Fibroblast of lung (primary cell): ENCODE measurements at regions not wholly inside any gene's neighbourhood (a gene's known extent, or its start where the extent isn't known, plus 50 kb on each side); places are given as distances from the start of the nearest gene placed in this dataset.

Experiments used
- DNase-seq, 2 donors: peaks; one replicate each; pipeline versions ENCODE4 v3.0.0 to v3.0.0-alpha.2; 2010; ENCODE audit warnings: low read depth in 2 of 2
- H2AFZ ChIP-seq: 2 replicates; pipeline ENCODE4 v1.5.1; 2012; ENCODE audit warnings: low read length, control low read depth, inconsistent platforms
- H3K27ac ChIP-seq: 2 replicates; pipeline ENCODE4 v1.5.1; 2011; ENCODE audit warnings: low read length, control low read depth; ENCODE audit not compliant: insufficient read depth
- H3K27me3 ChIP-seq: 2 replicates; pipeline ENCODE4 v1.5.1; 2011; ENCODE audit warnings: mild to moderate bottlenecking, low read length; ENCODE audit not compliant: control insufficient read depth, insufficient read depth
- H3K36me3 ChIP-seq: 2 replicates; pipeline ENCODE4 v1.5.1; 2011; ENCODE audit warnings: low read length; ENCODE audit not compliant: control insufficient read depth, insufficient read depth
- H3K4me1 ChIP-seq: 2 replicates; pipeline ENCODE4 v1.5.1; 2011; ENCODE audit warnings: low read length; ENCODE audit not compliant: control insufficient read depth, insufficient read depth; ENCODE audit errors: extremely low read depth
- H3K4me2 ChIP-seq: 2 replicates; pipeline ENCODE4 v1.5.1; 2011; ENCODE audit warnings: low read length, control low read depth; ENCODE audit not compliant: insufficient read depth; ENCODE audit errors: extremely low read depth
- H3K4me3 ChIP-seq, 4 experiments: fragments of 200-600 bp in 1 of 4; sonication (generic) in 1 of 4; replicated peaks in 1 of 4; 2 replicates each; pipeline ENCODE4 v1.5.1; 2011 to 2016; ENCODE audit warnings: low read length in 4 of 4, low read depth in 3 of 4, mild to moderate bottlenecking in 3 of 4, control low read depth in 2 of 4, inconsistent platforms in 1 of 4, mixed read lengths in 1 of 4; ENCODE audit not compliant: insufficient read depth in 1 of 4; ENCODE audit errors: control extremely low read depth in 1 of 4
- H3K79me2 ChIP-seq: 2 replicates; pipeline ENCODE4 v1.5.1; 2012; ENCODE audit warnings: mild to moderate bottlenecking, low read length, inconsistent platforms; ENCODE audit not compliant: control insufficient read depth, insufficient read depth
- H3K9ac ChIP-seq: 2 replicates; pipeline ENCODE4 v1.5.1; 2011; ENCODE audit warnings: mild to moderate bottlenecking, low read length, control low read depth; ENCODE audit not compliant: insufficient read depth
- H3K9me3 ChIP-seq: 2 replicates; pipeline ENCODE4 v1.5.1; 2012; ENCODE audit warnings: low read depth, low read length; ENCODE audit not compliant: control insufficient read depth, insufficient read depth
- H4K20me1 ChIP-seq: 2 replicates; pipeline ENCODE4 v1.5.1; 2011; ENCODE audit warnings: low read length; ENCODE audit not compliant: control insufficient read depth, insufficient read depth; ENCODE audit errors: extremely low read depth
- CTCF ChIP-seq, 2 donors: IDR thresholded peaks in 1 of 2; conservative IDR thresholded peaks in 1 of 2; 1 replicate in 1 of 2; 2 replicates in 1 of 2; pipeline ENCODE4 v1.5.1; 2011 to 2012; ENCODE audit warnings: low read length in 2 of 2, control low read depth in 1 of 2, inconsistent platforms in 1 of 2, low read depth in 1 of 2, mild to moderate bottlenecking in 1 of 2
- EZH2 ChIP-seq: IDR thresholded peaks from 2 replicates; pipeline ENCODE4 v1.5.1; 2012; ENCODE audit warnings: low read length, control low read depth, mild to moderate bottlenecking; ENCODE audit errors: missing control alignments

GRCh38 chr20:50279988-50280850, 89.6 kb downstream of the CEBPB start:
- no peak overlapping the region for H3K9ac ChIP-seq
- no peak overlapping the region for H2AFZ ChIP-seq
- H3K79me2 ChIP-seq = no peaks in the 10 kb centered on the region
- no peaks in the 10 kb centered on the region for H3K27me3 ChIP-seq
- H3K4me2 ChIP-seq = no peak overlapping the region
- no peaks in the 10 kb centered on the region for H3K36me3 ChIP-seq
- H3K4me3 ChIP-seq = no peak overlapping the region
- H3K27ac ChIP-seq = no peak overlapping the region
- H3K9me3 ChIP-seq = no peaks in the 10 kb centered on the region
- DNase-seq = no peak
- no peaks in the 10 kb centered on the region for H4K20me1 ChIP-seq
- TF ChIP-seq CTCF (conservative IDR thresholded peaks at IDR 0.05 in 1 of 2, IDR thresholded peaks at IDR 0.05 in 1 of 2; ENCODE audit: low read depth in 1 of 2, low read length in 2 of 2) (no peak), EZH2 (no peak)
- H3K4me1 ChIP-seq = peaks cover 24% of the 10 kb centered on the region

- TF ChIP-seq CTCF (conservative IDR thresholded peaks at IDR 0.05 in 1 of 2, IDR thresholded peaks at IDR 0.05 in 1 of 2; ENCODE audit: low read depth in 1 of 2, low read length in 2 of 2) (no peak), EZH2 (no peak)
- Histone ChIP-seq H3K36me3 (no peaks in the 10 kb centered on the region), H3K4me1 (peaks cover 32% of the 10 kb centered on the region), H3K27me3 (no peaks in the 10 kb centered on the region), H3K79me2 (no peaks in the 10 kb centered on the region), H3K4me2 (no peak overlapping the region), H4K20me1 (no peaks in the 10 kb centered on the region), H3K9ac (no peak overlapping the region), H3K4me3 (no peak overlapping the region), H2AFZ (no peak overlapping the region), H3K9me3 (no peaks in the 10 kb centered on the region), H3K27ac (no peak overlapping the region)
- no peak for DNase-seq
These were observed 90.4 kb downstream of the CEBPB start for GRCh38 chr20:50280851-50281655.

- peaks cover 39% of the 10 kb centered on the region for H3K4me1 ChIP-seq
- DNase-seq = no peak
- H3K27ac ChIP-seq = no peak overlapping the region
- H3K9me3 ChIP-seq = no peaks in the 10 kb centered on the region
- H3K36me3 ChIP-seq = no peaks in the 10 kb centered on the region
- no peak overlapping the region for H2AFZ ChIP-seq
- no peak overlapping the region for H3K4me2 ChIP-seq
- H3K79me2 ChIP-seq = no peaks in the 10 kb centered on the region
- H3K4me3 ChIP-seq = no peak overlapping the region
- TF ChIP-seq CTCF (conservative IDR thresholded peaks at IDR 0.05 in 1 of 2, IDR thresholded peaks at IDR 0.05 in 1 of 2; ENCODE audit: low read depth in 1 of 2, low read length in 2 of 2) = peak in 1 of 2 donors; percentile 17
- no peak for TF ChIP-seq EZH2
- no peaks in the 10 kb centered on the region for H4K20me1 ChIP-seq
- no peak overlapping the region for H3K9ac ChIP-seq
- no peaks in the 10 kb centered on the region for H3K27me3 ChIP-seq
These were observed 91.4 kb downstream of the CEBPB start for GRCh38 chr20:50281831-50282591.
